ENCODE measurements at regions not wholly inside any gene's neighbourhood (a gene's known extent, or its start where the extent isn't known, plus 50 kb on each side); places are given as distances from the start of the nearest gene placed in this dataset.

DNA sequence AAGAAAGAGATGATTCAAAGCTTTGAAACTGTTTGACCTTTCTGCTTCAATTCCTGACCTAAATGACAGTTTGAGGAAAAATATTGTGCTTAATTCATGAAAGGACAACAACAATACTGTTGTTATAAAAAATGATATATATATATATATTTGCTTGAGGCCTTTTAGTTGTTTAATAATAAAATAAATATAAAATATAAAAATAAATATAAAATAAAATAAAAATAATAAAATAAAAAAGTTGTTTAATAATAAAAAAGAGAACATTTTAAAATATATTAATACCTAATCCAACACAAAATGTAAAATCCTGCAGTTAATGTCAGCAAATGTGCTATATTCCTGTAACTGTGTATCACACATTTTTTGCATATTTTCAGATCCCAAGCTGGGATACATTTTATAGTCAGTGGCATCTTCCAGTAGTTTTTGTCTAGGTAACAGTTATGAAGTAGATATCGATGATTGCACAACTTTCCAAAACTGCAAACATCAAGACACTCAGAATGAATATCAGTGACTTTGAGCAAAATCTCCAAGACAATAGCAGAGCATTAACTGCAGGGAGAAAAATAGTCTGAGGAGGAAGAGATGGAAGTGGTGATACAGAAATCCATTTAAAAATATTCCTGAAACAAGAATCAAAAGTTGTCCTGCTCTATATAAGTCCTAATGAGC lies 375.5 kb upstream of the KLHL1 start:
- Histone ChIP-seq H2AFZ (ENCODE audit: low read length) (no peak overlapping the region), H3K4me1 (ENCODE audit: insufficient read depth, low read length) (no peaks in the 10 kb centered on the region), H2AK5ac (ENCODE audit: insufficient read length, low read length) (no peak overlapping the region), H3K4ac (ENCODE audit: low read depth, low read length) (no peak overlapping the region), H2BK5ac (ENCODE audit: insufficient read length, low read length) (no peak overlapping the region), H3K23me2 (ENCODE audit: insufficient read length, low read depth, low read length, poor library complexity, severe bottlenecking) (no peaks in the 10 kb centered on the region), H3K79me2 (ENCODE audit: insufficient read depth, low read length) (no peaks in the 10 kb centered on the region), H3K14ac (ENCODE audit: insufficient read depth, low read length) (no peak overlapping the region), H4K91ac (ENCODE audit: insufficient read length, low read depth, low read length) (no peak overlapping the region), H3K23ac (ENCODE audit: insufficient read length, low read depth, low read length) (no peak overlapping the region), H3K27me3 (ENCODE audit: insufficient read depth, low read length) (no peaks in the 10 kb centered on the region), H2BK120ac (ENCODE audit: low read depth, low read length, poor library complexity, severe bottlenecking) (no peak overlapping the region), H4K8ac (replicated peaks; ENCODE audit: insufficient read length, low read depth, low read length) (no peak overlapping the region), H3K9ac (ENCODE audit: extremely low read depth, insufficient read length, low read length) (no peak overlapping the region), H2BK20ac (ENCODE audit: low read depth, low read length, poor library complexity, severe bottlenecking) (no peak overlapping the region), H3K4me2 (ENCODE audit: insufficient read depth, insufficient read length, low read length) (no peak overlapping the region), H2BK15ac (ENCODE audit: low read depth, low read length) (no peak overlapping the region), H3K27ac (ENCODE audit: insufficient read length, low read depth, low read length) (no peak overlapping the region), H2BK12ac (ENCODE audit: insufficient read length, low read depth, low read length) (no peak overlapping the region), H3K56ac (ENCODE audit: insufficient read length, low read depth, low read length) (no peak overlapping the region), H3K18ac (ENCODE audit: insufficient read length, low read depth, low read length) (no peak overlapping the region), H3K9me3 (ENCODE audit: control insufficient read depth, low read depth, low read length) (no peaks in the 10 kb centered on the region), H3K79me1 (ENCODE audit: insufficient read depth, low read depth, low read length, poor library complexity, severe bottlenecking) (no peaks in the 10 kb centered on the region), H3T11ph (ENCODE audit: low read length) (no peak overlapping the region), H4K20me1 (ENCODE audit: control insufficient read depth, insufficient read depth, insufficient read length) (no peaks in the 10 kb centered on the region), H4K5ac (ENCODE audit: insufficient read length, low read depth, low read length) (no peak overlapping the region)
- Mint-ChIP-seq H3K4me3 (no peak overlapping the region), H3K9me3 (peaks cover 0 to 3% of the 10 kb centered on the region in 2 experiments; a peak in 2 of 5 replicates), H3K4me1 (no peaks in the 10 kb centered on the region), H3K27ac (no peak overlapping the region), H3K27me3 (ENCODE audit: low read depth) (no peaks in the 10 kb centered on the region), H3K36me3 (ENCODE audit: insufficient read depth in 1 of 3, low read depth in 3 of 3) (no peaks in the 10 kb centered on the region)
- TF ChIP-seq, protein P1, sequence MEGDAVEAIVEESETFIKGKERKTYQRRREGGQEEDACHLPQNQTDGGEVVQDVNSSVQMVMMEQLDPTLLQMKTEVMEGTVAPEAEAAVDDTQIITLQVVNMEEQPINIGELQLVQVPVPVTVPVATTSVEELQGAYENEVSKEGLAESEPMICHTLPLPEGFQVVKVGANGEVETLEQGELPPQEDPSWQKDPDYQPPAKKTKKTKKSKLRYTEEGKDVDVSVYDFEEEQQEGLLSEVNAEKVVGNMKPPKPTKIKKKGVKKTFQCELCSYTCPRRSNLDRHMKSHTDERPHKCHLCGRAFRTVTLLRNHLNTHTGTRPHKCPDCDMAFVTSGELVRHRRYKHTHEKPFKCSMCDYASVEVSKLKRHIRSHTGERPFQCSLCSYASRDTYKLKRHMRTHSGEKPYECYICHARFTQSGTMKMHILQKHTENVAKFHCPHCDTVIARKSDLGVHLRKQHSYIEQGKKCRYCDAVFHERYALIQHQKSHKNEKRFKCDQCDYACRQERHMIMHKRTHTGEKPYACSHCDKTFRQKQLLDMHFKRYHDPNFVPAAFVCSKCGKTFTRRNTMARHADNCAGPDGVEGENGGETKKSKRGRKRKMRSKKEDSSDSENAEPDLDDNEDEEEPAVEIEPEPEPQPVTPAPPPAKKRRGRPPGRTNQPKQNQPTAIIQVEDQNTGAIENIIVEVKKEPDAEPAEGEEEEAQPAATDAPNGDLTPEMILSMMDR (conservative IDR thresholded peaks at IDR 0.05) = no peak
- DNase-seq = no peak
- WGBS (ENCODE audit: extremely low coverage, insufficient read length, low lambda C conversion rate) = no CpG with 5 or more reads among the region's 1 CpG
